ENCODE measurements at regions not wholly inside any gene's neighbourhood (a gene's known extent, or its start where the extent isn't known, plus 50 kb on each side); places are given as distances from the start of the nearest gene placed in this dataset.

GRCh38 chr2:212841460-212841859 is 302.9 kb upstream of the ERBB4 start (continued):
- TF ChIP-seq ZNF462 (CRISPR knock-in tag; IDR thresholded peaks at IDR 0.05): no peak

GRCh38 chr2:212832211-212833195 is 293.9 kb upstream of the ERBB4 start:
- Histone ChIP-seq H3K4me2 (no peak overlapping the region), H3K36me3 (ENCODE audit: insufficient read depth) (no peaks in the 10 kb centered on the region), H2AFZ (no peak overlapping the region), H3K4me1 (ENCODE audit: insufficient read depth) (no peaks in the 10 kb centered on the region), H3F3A (replicated peaks; ENCODE audit: low read depth) (no peaks in the 10 kb centered on the region), H3K27ac (ENCODE audit: low read depth) (no peak overlapping the region), H4K20me1 (replicated peaks; ENCODE audit: insufficient read depth) (no peaks in the 10 kb centered on the region), H3K4me3 (no peak overlapping the region), H3K79me2 (replicated peaks; ENCODE audit: insufficient read depth) (no peaks in the 10 kb centered on the region), H3K27me3 (ENCODE audit: insufficient read depth) (no peaks in the 10 kb centered on the region), H3K9me2 (ENCODE audit: insufficient read depth) (no peaks in the 10 kb centered on the region)
- H3K4me1 Mint-ChIP-seq: no peaks in the 10 kb centered on the region
- H3K4me3 Mint-ChIP-seq: no peak overlapping the region
- peaks cover 4% of the 10 kb centered on the region for H3K27me3 Mint-ChIP-seq (ENCODE audit: insufficient read depth, low read depth, poor library complexity)
- no peak overlapping the region for H3K27ac Mint-ChIP-seq
- DNase-seq (ENCODE audit: low spot score) (no peak), ATAC-seq (no peak)
- H3K9me3 Mint-ChIP-seq: peaks cover 23% of the 10 kb centered on the region
- peaks cover 7% of the 10 kb centered on the region for H3K36me3 Mint-ChIP-seq (ENCODE audit: low read depth)
- TF ChIP-seq POLR2AphosphoS5 (IDR thresholded peaks at IDR 0.05; ENCODE audit: low read depth): no peak
- no peak for TF ChIP-seq NANOG (IDR thresholded peaks at IDR 0.05; ENCODE audit: borderline replicate concordance)
- TF ChIP-seq REST (IDR thresholded peaks at IDR 0.05; ENCODE audit: unreplicated experiment): no peak
- TF ChIP-seq CREB1 (CRISPR knock-in tag; IDR thresholded peaks at IDR 0.05; ENCODE audit: low read depth): no peak
- TF ChIP-seq EZH2 (IDR thresholded peaks at IDR 0.05; ENCODE audit: low read depth, unreplicated experiment): no peak
- TF ChIP-seq CTCF (conservative IDR thresholded peaks at IDR 0.05; ENCODE audit: low read depth in 2 of 2): no peak
- no peak for TF ChIP-seq ETS1 (IDR thresholded peaks at IDR 0.05)
- TF ChIP-seq ZNF331 (CRISPR knock-in tag; IDR thresholded peaks at IDR 0.05; ENCODE audit: low read depth): no peak
- TF ChIP-seq ZNF114 (CRISPR knock-in tag; IDR thresholded peaks at IDR 0.05): no peak

Data from GM23338 (cell line).